ENCODE measurements at regions not wholly inside any gene's neighbourhood (a gene's known extent, or its start where the extent isn't known, plus 50 kb on each side); places are given as distances from the start of the nearest gene placed in this dataset.

- TF ChIP-seq CTCF (IDR thresholded peaks at IDR 0.05) (no peak), POLR2A (IDR thresholded peaks at IDR 0.05) (no peak), POLR2AphosphoS5 (IDR thresholded peaks at IDR 0.05; ENCODE audit: insufficient read depth in 1 of 2, low read depth in 1 of 2) (no peak)
Measured at GRCh38 chr5:175329976-175330375, 114.0 kb downstream of the DRD1 start.
